MCF 10A (cell line): ENCODE measurements at regions not wholly inside any gene's neighbourhood (a gene's known extent, or its start where the extent isn't known, plus 50 kb on each side); places are given as distances from the start of the nearest gene placed in this dataset.

Experiments
- BruUV-seq: library from RNA; stranded (reverse); fragments of 400-500 nt; replicated peaks from 2 replicates; lab custom pipeline; 2021; lab: Mats Ljungman, UMichigan
- CTCF ChIA-PET: fragments of 300-600 bp; sonication (Branson Sonifier 250); formaldehyde crosslinking; extraction: SDS; loops from one replicate; lab custom pipeline; 2021; ENCODE audit warnings: antibody characterized with exemption, inconsistent platforms; lab: Yijun Ruan, JAX
- POLR2A ChIA-PET: fragments of 300-600, 350-650 bp; sonication (Branson Sonifier 250); formaldehyde crosslinking; extraction: SDS; loops from one replicate; lab custom pipeline; 2020; ENCODE audit warnings: antibody characterized with exemption, inconsistent platforms; lab: Yijun Ruan, JAX
- DNase-seq: peaks from one replicate; pipeline ENCODE4 v3.0.0-alpha.2; 2018; ENCODE audit not compliant: unreplicated experiment
- H3K27ac Mint-ChIP-seq: one replicate; pipeline ENCODE4 v1.8.0; 2022; ENCODE audit warnings: mild to moderate bottlenecking, low read depth, mixed read lengths; ENCODE audit not compliant: unreplicated experiment
- H3K27me3 Mint-ChIP-seq: one replicate; pipeline ENCODE4 v1.8.0; 2022; ENCODE audit warnings: mixed read lengths; ENCODE audit not compliant: insufficient read depth, unreplicated experiment
- H3K36me3 Mint-ChIP-seq: one replicate; pipeline ENCODE4 v1.8.0; 2022; ENCODE audit warnings: mild to moderate bottlenecking, moderate library complexity, mixed read lengths; ENCODE audit not compliant: insufficient read depth, unreplicated experiment
- H3K4me1 Mint-ChIP-seq: one replicate; pipeline ENCODE4 v1.8.0; 2022; ENCODE audit warnings: mixed read lengths; ENCODE audit not compliant: insufficient read depth, unreplicated experiment
- H3K4me3 Mint-ChIP-seq: one replicate; pipeline ENCODE4 v1.8.0; 2022; ENCODE audit warnings: mild to moderate bottlenecking, moderate library complexity, mixed read lengths; ENCODE audit not compliant: unreplicated experiment
- H3K9me3 Mint-ChIP-seq: one replicate; pipeline ENCODE4 v1.8.0; 2022; ENCODE audit warnings: mixed read lengths; ENCODE audit not compliant: unreplicated experiment
- intact Hi-C: fragments of 100-400 bp; cut with micrococcal nuclease; formaldehyde crosslinking; loops from 2 replicates; pipeline ENCODE4 v1.14.1; 2022
- TF ChIP-seq, protein P1 (sequence below): fragments of 200-600 bp; IDR thresholded peaks from one replicate; pipeline ENCODE4 v1.8.0; 2022; ENCODE audit warnings: antibody characterized with exemption, mild to moderate bottlenecking; ENCODE audit not compliant: unreplicated experiment

DNA sequence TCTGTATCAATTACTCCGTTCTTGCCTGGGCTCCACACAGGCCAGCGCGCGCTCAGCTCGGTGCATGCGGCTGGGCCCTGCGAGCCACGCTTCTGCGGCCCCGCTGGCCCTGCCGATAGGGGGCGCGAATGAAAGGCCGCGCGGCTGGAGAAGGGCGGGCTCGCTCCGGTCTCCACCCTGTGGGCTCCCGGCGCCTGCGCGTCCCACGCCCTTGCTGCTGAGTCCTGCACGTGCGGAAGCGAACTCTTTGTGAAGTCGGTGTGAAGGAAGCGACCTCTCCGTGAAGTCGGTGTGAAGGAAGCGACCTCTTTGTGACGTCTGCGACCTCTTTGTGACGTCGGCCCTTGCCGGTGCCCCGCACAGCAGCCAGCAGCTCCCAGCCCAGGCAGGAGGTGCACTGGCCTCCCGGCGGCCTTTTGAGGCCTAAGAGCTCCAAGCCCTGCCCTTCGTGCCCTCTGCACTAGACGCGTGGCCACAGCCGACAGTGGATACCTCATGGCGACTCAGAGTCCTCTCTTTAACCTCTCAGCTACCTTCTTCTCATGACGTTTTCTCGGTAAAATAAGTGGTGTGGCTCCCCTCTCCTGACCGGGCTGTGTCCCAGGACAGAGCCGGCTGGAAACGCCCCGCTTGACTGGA is 391.9 kb upstream of the RAB6C start:
- intact Hi-C loops = no loop called here
- DNase-seq = no peak
- no peaks in the 10 kb centered on the region for H3K36me3 Mint-ChIP-seq
- no peaks in the 10 kb centered on the region for H3K27me3 Mint-ChIP-seq
- peaks cover 8% of the 10 kb centered on the region for H3K9me3 Mint-ChIP-seq
- TF ChIP-seq, protein P1, sequence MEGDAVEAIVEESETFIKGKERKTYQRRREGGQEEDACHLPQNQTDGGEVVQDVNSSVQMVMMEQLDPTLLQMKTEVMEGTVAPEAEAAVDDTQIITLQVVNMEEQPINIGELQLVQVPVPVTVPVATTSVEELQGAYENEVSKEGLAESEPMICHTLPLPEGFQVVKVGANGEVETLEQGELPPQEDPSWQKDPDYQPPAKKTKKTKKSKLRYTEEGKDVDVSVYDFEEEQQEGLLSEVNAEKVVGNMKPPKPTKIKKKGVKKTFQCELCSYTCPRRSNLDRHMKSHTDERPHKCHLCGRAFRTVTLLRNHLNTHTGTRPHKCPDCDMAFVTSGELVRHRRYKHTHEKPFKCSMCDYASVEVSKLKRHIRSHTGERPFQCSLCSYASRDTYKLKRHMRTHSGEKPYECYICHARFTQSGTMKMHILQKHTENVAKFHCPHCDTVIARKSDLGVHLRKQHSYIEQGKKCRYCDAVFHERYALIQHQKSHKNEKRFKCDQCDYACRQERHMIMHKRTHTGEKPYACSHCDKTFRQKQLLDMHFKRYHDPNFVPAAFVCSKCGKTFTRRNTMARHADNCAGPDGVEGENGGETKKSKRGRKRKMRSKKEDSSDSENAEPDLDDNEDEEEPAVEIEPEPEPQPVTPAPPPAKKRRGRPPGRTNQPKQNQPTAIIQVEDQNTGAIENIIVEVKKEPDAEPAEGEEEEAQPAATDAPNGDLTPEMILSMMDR = no peak
- H3K4me1 Mint-ChIP-seq = no peaks in the 10 kb centered on the region
- CTCF ChIA-PET = interaction anchor here (0.5 to 0.7 kb wide), 2 partner anchors 12 to 832 kb away, joined by 3 read pairs; no protein-coding TSS in a partner anchor
- BruUV-seq = no TSS peak
- POLR2A ChIA-PET = no interaction called here
- H3K27ac Mint-ChIP-seq = no peak overlapping the region
- H3K4me3 Mint-ChIP-seq = no peak overlapping the region

DNA sequence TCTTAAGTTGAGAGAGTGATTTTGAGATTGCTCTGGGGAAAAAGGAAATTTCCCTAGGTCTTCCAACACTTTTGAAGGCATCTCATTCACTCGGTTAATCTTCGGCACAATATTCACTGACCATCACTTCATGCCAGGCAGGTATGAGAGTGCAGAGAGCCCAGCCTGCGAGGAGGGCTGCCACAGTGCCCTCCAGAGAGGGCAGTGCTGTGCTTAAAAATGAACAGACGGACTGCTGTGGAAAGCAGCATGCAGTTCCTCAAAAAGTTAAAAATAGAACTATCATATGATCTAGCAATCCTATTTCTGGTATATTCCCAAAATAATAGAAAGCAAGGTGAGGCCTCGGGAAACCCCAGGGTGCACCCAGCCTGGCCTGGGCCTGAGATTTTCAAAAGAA is 374.9 kb upstream of the RAB6C start:
- Mint-ChIP-seq H3K4me1 (no peaks in the 10 kb centered on the region), H3K4me3 (no peak overlapping the region), H3K9me3 (peaks cover 27% of the 10 kb centered on the region), H3K27me3 (no peaks in the 10 kb centered on the region), H3K27ac (no peak overlapping the region), H3K36me3 (peaks cover 2% of the 10 kb centered on the region)
- DNase-seq = no peak
- BruUV-seq = no TSS peak
- ChIA-PET POLR2A (no interaction called here), CTCF (interaction anchor here (0.7 kb wide), 1 partner anchor 1401 kb away, joined by 3 read pairs; no protein-coding TSS in a partner anchor)
- intact Hi-C loops = no loop called here
- TF ChIP-seq, protein P1 = no peak

DNA sequence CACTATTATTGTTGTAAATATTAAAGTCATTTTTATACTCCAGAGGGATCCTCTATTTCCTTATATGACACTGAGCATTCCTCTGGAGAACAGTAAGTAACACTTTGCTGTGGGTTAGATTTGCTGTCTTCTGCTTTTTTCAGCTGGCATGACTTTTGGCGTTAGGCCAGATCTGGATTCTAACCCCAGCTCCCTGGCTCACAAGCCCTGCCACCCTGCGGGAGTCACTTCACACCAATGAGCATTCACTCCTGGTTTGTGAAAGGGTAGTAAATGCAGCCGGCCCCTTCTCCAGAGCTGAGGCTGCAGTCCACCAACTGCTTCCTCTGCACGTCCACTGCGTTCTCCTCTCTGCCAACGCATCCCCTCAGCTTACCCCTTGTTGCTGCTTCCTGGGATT is 373.8 kb upstream of the RAB6C start:
- H3K27me3 Mint-ChIP-seq = no peaks in the 10 kb centered on the region
- no TSS peak for BruUV-seq
- no peak overlapping the region for H3K4me3 Mint-ChIP-seq
- peaks cover 6% of the 10 kb centered on the region for H3K36me3 Mint-ChIP-seq
- DNase-seq = no peak
- H3K9me3 Mint-ChIP-seq = peaks cover 29% of the 10 kb centered on the region
- ChIA-PET POLR2A (no interaction called here), CTCF (no interaction called here)
- H3K4me1 Mint-ChIP-seq = no peaks in the 10 kb centered on the region
- intact Hi-C loops = no loop called here
- no peak overlapping the region for H3K27ac Mint-ChIP-seq
- TF ChIP-seq, protein P1 = no peak

DNA sequence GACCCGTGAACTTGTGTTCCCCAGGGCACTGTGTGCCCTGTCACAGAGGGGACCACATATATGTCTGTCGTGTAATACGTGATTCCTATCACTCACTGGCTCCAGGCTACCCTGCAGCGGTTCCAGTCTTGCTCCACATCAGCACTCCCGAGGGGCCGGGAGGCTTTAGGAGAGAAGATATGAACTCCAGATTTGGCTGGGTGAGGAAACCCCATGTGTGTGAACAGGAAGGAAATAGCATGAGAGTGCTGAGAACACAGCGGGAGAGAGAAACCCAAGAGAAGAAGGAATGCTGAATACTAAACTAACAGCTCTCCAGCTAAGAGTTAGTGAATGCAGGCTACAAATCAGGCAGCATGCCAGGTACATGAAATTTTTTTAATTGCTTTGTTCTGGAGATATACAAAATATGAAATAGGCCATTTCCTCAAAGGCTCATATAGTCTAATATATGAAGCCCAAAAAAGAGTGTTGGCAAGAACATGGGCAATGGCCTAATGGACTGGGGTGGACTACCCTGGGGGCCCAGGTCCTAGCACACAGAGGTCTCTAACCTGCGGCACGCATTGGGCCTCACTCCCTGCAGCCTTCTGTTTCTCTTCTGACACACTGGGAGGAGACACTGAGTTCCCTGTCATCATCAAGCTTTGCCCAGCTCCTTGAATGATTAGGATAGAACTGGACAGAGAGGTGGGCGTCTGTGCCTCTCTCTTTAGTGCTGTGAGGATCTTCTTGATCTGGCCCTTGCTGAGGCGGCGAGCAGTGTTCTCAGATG is 372.8 kb upstream of the RAB6C start:
- POLR2A ChIA-PET = no interaction called here
- no peak overlapping the region for H3K27ac Mint-ChIP-seq
- H3K4me1 Mint-ChIP-seq = no peaks in the 10 kb centered on the region
- H3K27me3 Mint-ChIP-seq = no peaks in the 10 kb centered on the region
- intact Hi-C loops = no loop called here
- TF ChIP-seq, protein P1 = no peak
- CTCF ChIA-PET = interaction anchor here (0.5 kb wide), 1 partner anchor 983 kb away, joined by 3 read pairs; no protein-coding TSS in a partner anchor
- no peak for DNase-seq
- no peak overlapping the region for H3K4me3 Mint-ChIP-seq
- peaks cover 29% of the 10 kb centered on the region for H3K9me3 Mint-ChIP-seq
- BruUV-seq = no TSS peak
- H3K36me3 Mint-ChIP-seq = peaks cover 6% of the 10 kb centered on the region
